Central memory CD4-positive, alpha-beta T cell (primary cell): ENCODE measurements at regions not wholly inside any gene's neighbourhood (a gene's known extent, or its start where the extent isn't known, plus 50 kb on each side); places are given as distances from the start of the nearest gene placed in this dataset.

ENCODE experiments used
- DNase-seq: peaks from one replicate; pipeline ENCODE4 v3.0.0; 2022

- DNase-seq, result no peak
These were observed 49.7 kb downstream of the GLI2 start for GRCh38 chr2:120785228-120785966.

GRCh38 chr2:120786038-120786960, 50.6 kb downstream of the GLI2 start:
- DNase-seq, result no peak

- no peak for DNase-seq
These were observed 51.6 kb downstream of the GLI2 start for GRCh38 chr2:120787111-120787821.

GRCh38 chr2:120787822-120788700, 52.4 kb downstream of the GLI2 start:
- DNase-seq, result no peak

- DNase-seq, result no peak
These were observed 55.7 kb downstream of the GLI2 start for GRCh38 chr2:120791243-120791961.

- no peak for DNase-seq
These were observed 56.3 kb downstream of the GLI2 start for GRCh38 chr2:120791962-120792297.

GRCh38 chr2:120793682-120794403, 58.2 kb downstream of the GLI2 start:
- no peak for DNase-seq

GRCh38 chr2:120794716-120795115, 59.0 kb downstream of the GLI2 start:
- DNase-seq, result no peak

- no peak for DNase-seq
These were observed 60.4 kb downstream of the GLI2 start for GRCh38 chr2:120796094-120796493.

- DNase-seq, result no peak
These were observed 62.0 kb downstream of the GLI2 start for GRCh38 chr2:120797421-120798221.

- no peak for DNase-seq
These were observed 63.0 kb downstream of the GLI2 start for GRCh38 chr2:120798567-120799247.

GRCh38 chr2:120802158-120802557, 66.5 kb downstream of the GLI2 start:
- DNase-seq, result no peak

GRCh38 chr2:120802867-120803484, 67.3 kb downstream of the GLI2 start:
- DNase-seq, result no peak

- no peak for DNase-seq
These were observed 68.2 kb downstream of the GLI2 start for GRCh38 chr2:120803764-120804335.

GRCh38 chr2:120804459-120804858, 68.8 kb downstream of the GLI2 start:
- no peak for DNase-seq

GRCh38 chr2:120805011-120805410, 69.3 kb downstream of the GLI2 start:
- no peak for DNase-seq

GRCh38 chr2:120805602-120806001, 69.9 kb downstream of the GLI2 start:
- no peak for DNase-seq

- no peak for DNase-seq
These were observed 72.1 kb downstream of the GLI2 start for GRCh38 chr2:120807751-120808150.

GRCh38 chr2:120809151-120809550, 73.5 kb downstream of the GLI2 start:
- DNase-seq, result no peak
